CD14-positive monocyte (primary cell): ENCODE measurements at regions not wholly inside any gene's neighbourhood (a gene's known extent, or its start where the extent isn't known, plus 50 kb on each side); places are given as distances from the start of the nearest gene placed in this dataset.
A peak's percentile ranks its signal among the peaks of the same experiment; 100 is the strongest.

Experiments used
- DNase-seq, 3 donors: peaks; one replicate each; pipeline ENCODE4 v3.0.0-alpha.2; 2011 to 2022
- H2AFZ ChIP-seq: 2 replicates; pipeline ENCODE4 v1.6.0; 2012; ENCODE audit warnings: mild to moderate bottlenecking, low read depth, low read length, inconsistent platforms; ENCODE audit not compliant: insufficient read depth, poor library complexity, severe bottlenecking
- H3K27ac ChIP-seq, 2 donors: 1 replicate in 1 of 2; 2 replicates in 1 of 2; pipeline ENCODE4 v1.5.1; 2012 to 2013; ENCODE audit warnings: low read length in 2 of 2, control low read depth in 1 of 2, inconsistent platforms in 1 of 2, low read depth in 1 of 2, mild to moderate bottlenecking in 1 of 2
- H3K27me3 ChIP-seq, 2 donors: one replicate each; pipeline versions ENCODE4 v1.6.0 to v1.6.1; 2011 to 2013; ENCODE audit warnings: low read length in 2 of 2; ENCODE audit not compliant: control insufficient read depth in 2 of 2, insufficient read depth in 2 of 2
- H3K36me3 ChIP-seq, 2 donors: replicated peaks in 1 of 2; 1 replicate in 1 of 2; 2 replicates in 1 of 2; pipeline versions ENCODE4 v1.5.1 to v1.6.1; 2012 to 2013; ENCODE audit warnings: low read length in 2 of 2, control low read depth in 1 of 2, inconsistent platforms in 1 of 2, mild to moderate bottlenecking in 1 of 2; ENCODE audit not compliant: insufficient read depth in 2 of 2, control insufficient read depth in 1 of 2
- H3K4me1 ChIP-seq, 2 donors: 1 replicate in 1 of 2; 2 replicates in 1 of 2; pipeline versions ENCODE4 v1.5.1 to v1.6.1; 2012 to 2013; ENCODE audit warnings: low read length in 2 of 2, control low read depth in 1 of 2, inconsistent platforms in 1 of 2, mild to moderate bottlenecking in 1 of 2, moderate library complexity in 1 of 2; ENCODE audit not compliant: insufficient read depth in 2 of 2, control insufficient read depth in 1 of 2
- H3K4me2 ChIP-seq: replicated peaks from 2 replicates; pipeline ENCODE3; 2012; ENCODE audit warnings: low read length, moderate library complexity, mild to moderate bottlenecking; ENCODE audit not compliant: poor library complexity, severe bottlenecking; ENCODE audit errors: extremely low read depth
- H3K4me3 ChIP-seq, 3 experiments: fragments of 200-600 bp in 1 of 3; sonication (generic) in 1 of 3; replicated peaks in 1 of 3; 1 replicate in 2 of 3; 2 replicates in 1 of 3; pipeline ENCODE4 v1.5.1; 2011 to 2013; ENCODE audit warnings: low read length in 3 of 3, mild to moderate bottlenecking in 3 of 3, control low read depth in 2 of 3, low read depth in 2 of 3, inconsistent platforms in 1 of 3, moderate library complexity in 1 of 3
- H3K79me2 ChIP-seq: 2 replicates; pipeline ENCODE4 v1.6.0; 2012; ENCODE audit warnings: mild to moderate bottlenecking, control low read depth, inconsistent platforms, low read length, moderate library complexity; ENCODE audit not compliant: insufficient read depth
- H3K9ac ChIP-seq: 2 replicates; pipeline ENCODE4 v1.6.0; 2017; ENCODE audit warnings: low read length, mild to moderate bottlenecking; ENCODE audit not compliant: insufficient read depth, poor library complexity, severe bottlenecking
- H3K9me3 ChIP-seq, 2 donors: replicated peaks in 1 of 2; 1 replicate in 1 of 2; 2 replicates in 1 of 2; pipeline versions ENCODE4 v1.5.1 to v1.6.1; 2012 to 2013; ENCODE audit warnings: low read length in 2 of 2, control low read depth in 1 of 2; ENCODE audit not compliant: control insufficient read depth in 1 of 2, insufficient read depth in 1 of 2
- H4K20me1 ChIP-seq: 2 replicates; pipeline ENCODE4 v1.6.0; 2012; ENCODE audit warnings: mild to moderate bottlenecking, low read length, control low read depth, moderate library complexity; ENCODE audit not compliant: insufficient read depth
- H3K27ac Mint-ChIP-seq, 7 donors: one replicate each; pipeline ENCODE4 v1.8.0; 2020; ENCODE audit warnings: mild to moderate bottlenecking in 7 of 7, mixed read lengths in 7 of 7, moderate library complexity in 6 of 7, inconsistent platforms in 2 of 7
- H3K27me3 Mint-ChIP-seq, 3 donors: one replicate each; pipeline ENCODE4 v1.8.0; 2021 to 2022; ENCODE audit warnings: low read depth in 3 of 3, mild to moderate bottlenecking in 3 of 3, mixed read lengths in 3 of 3, moderate library complexity in 3 of 3, inconsistent platforms in 1 of 3
- H3K36me3 Mint-ChIP-seq, 2 donors: one replicate each; pipeline ENCODE4 v1.8.0; 2020; ENCODE audit warnings: mixed read lengths in 2 of 2, inconsistent platforms in 1 of 2, mild to moderate bottlenecking in 1 of 2
- H3K4me1 Mint-ChIP-seq: one replicate; pipeline ENCODE4 v1.8.0; 2020; ENCODE audit warnings: mild to moderate bottlenecking, mixed read lengths
- H3K4me3 Mint-ChIP-seq, 2 donors: one replicate each; pipeline ENCODE4 v1.8.0; 2020; ENCODE audit warnings: mild to moderate bottlenecking in 2 of 2, mixed read lengths in 2 of 2, moderate library complexity in 1 of 2
- H3K9me3 Mint-ChIP-seq, 7 donors: one replicate each; pipeline ENCODE4 v1.8.0; 2020 to 2022; ENCODE audit warnings: mixed read lengths in 7 of 7, mild to moderate bottlenecking in 6 of 7, moderate library complexity in 6 of 7, inconsistent platforms in 2 of 7
- WGBS: methylation state at CpG from one replicate; pipeline ENCODE4 v1.1.5; 2013; ENCODE audit warnings: missing lambda C conversion rate; ENCODE audit not compliant: insufficient coverage; 5-methylcytosine and 5-hydroxymethylcytosine counted together
- intact Hi-C, 2 donors: fragments of 100-400 bp; cut with micrococcal nuclease; formaldehyde crosslinking; loops; one replicate each; pipeline versions ENCODE4 v1.15.0 to v1.15.1; 2023
- TF ChIP-seq, protein P1 (sequence below): fragments of 200-600 bp; IDR thresholded peaks from one replicate; pipeline ENCODE4 v1.8.0; 2022; ENCODE audit warnings: antibody characterized with exemption, mild to moderate bottlenecking

DNA sequence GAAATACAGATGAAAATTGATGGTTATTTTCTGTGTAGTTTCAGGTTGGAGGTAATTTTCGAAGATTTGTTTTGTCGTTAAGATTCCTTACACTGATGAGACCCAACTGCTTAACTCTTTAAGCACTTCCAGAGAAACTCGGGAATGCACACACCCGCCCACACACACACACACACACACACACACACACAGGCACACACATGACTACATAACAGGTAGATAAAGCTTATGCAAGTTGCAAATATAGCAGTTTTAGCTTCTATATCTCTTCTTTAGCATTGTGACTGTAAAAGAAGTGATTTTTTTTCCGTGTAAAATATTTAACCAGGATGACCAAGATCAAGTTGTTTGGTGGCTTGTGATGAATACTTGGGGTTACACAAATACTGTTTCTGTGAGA is 294.9 kb upstream of the NR2F2 start:
- Histone ChIP-seq H3K9ac (no peak overlapping the region), H4K20me1 (no peaks in the 10 kb centered on the region), H3K4me2 (no peak overlapping the region), H3K9me3 (no peaks in the 10 kb centered on the region), H3K4me3 (no peak overlapping the region), H3K79me2 (no peaks in the 10 kb centered on the region), H3K4me1 (no peaks in the 10 kb centered on the region), H3K27ac (no peak overlapping the region), H2AFZ (no peak overlapping the region), H3K36me3 (no peaks in the 10 kb centered on the region), H3K27me3 (peaks cover 35 to 41% of the 10 kb centered on the region in 2 donors)
- no peaks in the 10 kb centered on the region for H3K36me3 Mint-ChIP-seq
- WGBS = no CpG with 5 or more reads among the region's 5 CpGs
- no peak overlapping the region for H3K27ac Mint-ChIP-seq
- TF ChIP-seq, protein P1, sequence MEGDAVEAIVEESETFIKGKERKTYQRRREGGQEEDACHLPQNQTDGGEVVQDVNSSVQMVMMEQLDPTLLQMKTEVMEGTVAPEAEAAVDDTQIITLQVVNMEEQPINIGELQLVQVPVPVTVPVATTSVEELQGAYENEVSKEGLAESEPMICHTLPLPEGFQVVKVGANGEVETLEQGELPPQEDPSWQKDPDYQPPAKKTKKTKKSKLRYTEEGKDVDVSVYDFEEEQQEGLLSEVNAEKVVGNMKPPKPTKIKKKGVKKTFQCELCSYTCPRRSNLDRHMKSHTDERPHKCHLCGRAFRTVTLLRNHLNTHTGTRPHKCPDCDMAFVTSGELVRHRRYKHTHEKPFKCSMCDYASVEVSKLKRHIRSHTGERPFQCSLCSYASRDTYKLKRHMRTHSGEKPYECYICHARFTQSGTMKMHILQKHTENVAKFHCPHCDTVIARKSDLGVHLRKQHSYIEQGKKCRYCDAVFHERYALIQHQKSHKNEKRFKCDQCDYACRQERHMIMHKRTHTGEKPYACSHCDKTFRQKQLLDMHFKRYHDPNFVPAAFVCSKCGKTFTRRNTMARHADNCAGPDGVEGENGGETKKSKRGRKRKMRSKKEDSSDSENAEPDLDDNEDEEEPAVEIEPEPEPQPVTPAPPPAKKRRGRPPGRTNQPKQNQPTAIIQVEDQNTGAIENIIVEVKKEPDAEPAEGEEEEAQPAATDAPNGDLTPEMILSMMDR = no peak
- no peak overlapping the region for H3K4me3 Mint-ChIP-seq
- no peaks in the 10 kb centered on the region for H3K4me1 Mint-ChIP-seq
- H3K9me3 Mint-ChIP-seq = peaks cover 0 to 7% (median 1%) of the 10 kb centered on the region in 7 donors
- intact Hi-C loops = no loop called here
- DNase-seq = no peak
- peaks cover 9 to 52% (median 37%) of the 10 kb centered on the region in 3 donors for H3K27me3 Mint-ChIP-seq

DNA sequence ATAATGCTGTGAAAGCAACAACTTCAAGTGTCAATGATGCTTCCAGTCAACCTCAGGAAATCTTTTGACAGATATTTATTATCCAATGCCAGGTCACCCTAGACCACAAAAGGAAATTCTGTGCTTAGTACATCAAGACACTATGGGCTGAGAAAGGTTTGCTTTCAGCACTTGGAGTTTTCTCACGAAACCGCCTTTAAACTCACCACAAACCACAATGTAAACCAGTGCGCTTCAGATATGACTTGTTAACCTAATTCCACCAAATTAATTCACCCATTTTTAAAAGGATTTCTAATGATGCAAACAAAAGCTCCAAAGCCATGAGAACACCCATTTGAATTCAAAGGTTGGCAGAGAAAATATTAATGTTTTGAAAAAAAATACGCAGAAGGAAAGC is 292.9 kb upstream of the NR2F2 start:
- Histone ChIP-seq H3K4me2 (no peak overlapping the region), H4K20me1 (no peaks in the 10 kb centered on the region), H3K4me1 (peaks cover 2 to 6% of the 10 kb centered on the region in 2 donors), H3K4me3 (no peak overlapping the region), H3K27me3 (peaks cover 32 to 41% of the 10 kb centered on the region in 2 donors), H3K79me2 (no peaks in the 10 kb centered on the region), H3K9ac (no peak overlapping the region), H3K9me3 (no peaks in the 10 kb centered on the region), H3K36me3 (no peaks in the 10 kb centered on the region), H2AFZ (no peak overlapping the region), H3K27ac (no peak overlapping the region)
- Mint-ChIP-seq H3K27ac (no peak overlapping the region), H3K36me3 (no peaks in the 10 kb centered on the region), H3K4me3 (no peak overlapping the region), H3K4me1 (peaks cover 6% of the 10 kb centered on the region), H3K9me3 (peaks cover 0 to 4% (median 0%) of the 10 kb centered on the region in 7 donors), H3K27me3 (peaks cover 10 to 50% (median 37%) of the 10 kb centered on the region in 3 donors)
- TF ChIP-seq, protein P1 = no peak
- 0% methylated on average over 3 of the region's 4 CpGs for WGBS
- intact Hi-C loops = no loop called here
- peak in 1 of 3 donors; percentile 12 for DNase-seq
